Mesothelial cell of epicardium (in vitro differentiated cells): ENCODE measurements at regions not wholly inside any gene's neighbourhood (a gene's known extent, or its start where the extent isn't known, plus 50 kb on each side); places are given as distances from the start of the nearest gene placed in this dataset.

Experiments used
- DNase-seq, 2 experiments: peaks; one replicate each; pipeline ENCODE4 v3.0.0; 2021; ENCODE audit warnings: low spot score in 2 of 2; ENCODE audit not compliant: unreplicated experiment in 2 of 2
- H3K27ac Mint-ChIP-seq: 2 replicates; pipeline ENCODE4 v1.8.0; 2021; ENCODE audit warnings: mixed read lengths
- H3K27me3 Mint-ChIP-seq: 2 replicates; pipeline ENCODE4 v1.8.0; 2021; ENCODE audit warnings: low read depth, mixed read lengths
- H3K36me3 Mint-ChIP-seq: 2 replicates; pipeline ENCODE4 v1.8.0; 2021; ENCODE audit warnings: mixed read lengths
- H3K4me1 Mint-ChIP-seq: 2 replicates; pipeline ENCODE4 v1.8.0; 2021; ENCODE audit warnings: mixed read lengths
- H3K4me3 Mint-ChIP-seq: 2 replicates; pipeline ENCODE4 v1.8.0; 2021; ENCODE audit warnings: mild to moderate bottlenecking, moderate library complexity, mixed read lengths
- H3K9me3 Mint-ChIP-seq: 2 replicates; pipeline ENCODE4 v1.8.0; 2021; ENCODE audit warnings: mixed read lengths
- CTCF ChIP-seq: fragments of 200-600 bp; sonication (generic); IDR thresholded peaks from one replicate; pipeline ENCODE4 v1.5.0; 2021; ENCODE audit warnings: antibody characterized with exemption; ENCODE audit not compliant: unreplicated experiment

- no peaks in the 10 kb centered on the region for H3K27me3 Mint-ChIP-seq
- DNase-seq, result no peak
- H3K4me1 Mint-ChIP-seq, result peaks cover 38% of the 10 kb centered on the region
- H3K36me3 Mint-ChIP-seq, result no peaks in the 10 kb centered on the region
- H3K27ac Mint-ChIP-seq, result no peak overlapping the region
- no peaks in the 10 kb centered on the region for H3K9me3 Mint-ChIP-seq
- no peak for TF ChIP-seq CTCF
- H3K4me3 Mint-ChIP-seq, result no peak overlapping the region
Observed at GRCh38 chr16:73166947-73167550, 119.1 kb upstream of the ZFHX3 start.

- Mint-ChIP-seq H3K36me3 (no peaks in the 10 kb centered on the region), H3K27me3 (no peaks in the 10 kb centered on the region), H3K4me3 (no peak overlapping the region), H3K27ac (peak overlapping the region; percentile 26), H3K9me3 (no peaks in the 10 kb centered on the region), H3K4me1 (peaks cover 32% of the 10 kb centered on the region)
- TF ChIP-seq CTCF, result no peak
- DNase-seq, result no peak
Observed at GRCh38 chr16:73166441-73166851, 118.5 kb upstream of the ZFHX3 start.

GRCh38 chr16:73163238-73163815 is 115.4 kb upstream of the ZFHX3 start:
- no peak for DNase-seq
- no peak overlapping the region for H3K4me3 Mint-ChIP-seq
- no peaks in the 10 kb centered on the region for H3K36me3 Mint-ChIP-seq
- no peak for TF ChIP-seq CTCF
- no peaks in the 10 kb centered on the region for H3K27me3 Mint-ChIP-seq
- no peak overlapping the region for H3K27ac Mint-ChIP-seq
- peaks cover 6% of the 10 kb centered on the region for H3K9me3 Mint-ChIP-seq
- peaks cover 21% of the 10 kb centered on the region for H3K4me1 Mint-ChIP-seq

- no peaks in the 10 kb centered on the region for H3K27me3 Mint-ChIP-seq
- peaks cover 15% of the 10 kb centered on the region for H3K4me1 Mint-ChIP-seq
- no peaks in the 10 kb centered on the region for H3K36me3 Mint-ChIP-seq
- H3K27ac Mint-ChIP-seq, result no peak overlapping the region
- no peak for TF ChIP-seq CTCF
- peaks cover 6% of the 10 kb centered on the region for H3K9me3 Mint-ChIP-seq
- no peak overlapping the region for H3K4me3 Mint-ChIP-seq
- no peak for DNase-seq
Observed at GRCh38 chr16:73161977-73162376, 114.0 kb upstream of the ZFHX3 start.

- no peak for DNase-seq
- H3K36me3 Mint-ChIP-seq, result no peaks in the 10 kb centered on the region
- H3K27me3 Mint-ChIP-seq, result no peaks in the 10 kb centered on the region
- no peak for TF ChIP-seq CTCF
- no peak overlapping the region for H3K4me3 Mint-ChIP-seq
- H3K9me3 Mint-ChIP-seq, result peaks cover 6% of the 10 kb centered on the region
- no peak overlapping the region for H3K27ac Mint-ChIP-seq
- peaks cover 7% of the 10 kb centered on the region for H3K4me1 Mint-ChIP-seq
Observed at GRCh38 chr16:73159296-73159695, 111.4 kb upstream of the ZFHX3 start.
